NCI-H460 (cell line): ENCODE measurements at regions not wholly inside any gene's neighbourhood (a gene's known extent, or its start where the extent isn't known, plus 50 kb on each side); places are given as distances from the start of the nearest gene placed in this dataset.
"Not testable (repeated sequence)": the region's sequence is repeated elsewhere in the genome, so short reads cannot be mapped to it uniquely, and the experiment has no call there.

ENCODE experiments used
- DNase-seq: peaks from one replicate; pipeline ENCODE4 v3.0.0-alpha.2; 2016; ENCODE audit warnings: low read depth; ENCODE audit errors: extremely low read depth

- DNase-seq, result no peak
Measured at GRCh38 chr4:181855307-181855706, 387.9 kb upstream of the TENM3 start.

GRCh38 chr4:181857471-181857870 lies 385.7 kb upstream of the TENM3 start:
- not testable (repeated sequence) for DNase-seq

- DNase-seq, result no peak
Measured at GRCh38 chr4:181858741-181859140, 384.5 kb upstream of the TENM3 start.

GRCh38 chr4:181859439-181859838 lies 383.8 kb upstream of the TENM3 start:
- no peak for DNase-seq

- DNase-seq, result no peak
Measured at GRCh38 chr4:181860157-181860556, 383.0 kb upstream of the TENM3 start.

GRCh38 chr4:181860668-181861067 lies 382.5 kb upstream of the TENM3 start:
- no peak for DNase-seq

GRCh38 chr4:181863856-181864255 lies 379.3 kb upstream of the TENM3 start:
- no peak for DNase-seq

- DNase-seq, result no peak
Measured at GRCh38 chr4:181870326-181870725, 372.9 kb upstream of the TENM3 start.

- no peak for DNase-seq
Measured at GRCh38 chr4:181874602-181875001, 368.6 kb upstream of the TENM3 start.

GRCh38 chr4:181877329-181877848 lies 365.8 kb upstream of the TENM3 start:
- no peak for DNase-seq

- DNase-seq, result no peak
Measured at GRCh38 chr4:181890031-181890430, 353.2 kb upstream of the TENM3 start.

GRCh38 chr4:181890911-181891310 lies 352.3 kb upstream of the TENM3 start:
- DNase-seq, result no peak

- no peak for DNase-seq
Measured at GRCh38 chr4:181896614-181897013, 346.6 kb upstream of the TENM3 start.

GRCh38 chr4:181897935-181898334 lies 345.3 kb upstream of the TENM3 start:
- no peak for DNase-seq

- DNase-seq, result not testable (repeated sequence)
Measured at GRCh38 chr4:181902404-181902803, 340.8 kb upstream of the TENM3 start.

- DNase-seq, result no peak
Measured at GRCh38 chr4:181905708-181906107, 337.5 kb upstream of the TENM3 start.

GRCh38 chr4:181908168-181908567 lies 335.0 kb upstream of the TENM3 start:
- DNase-seq, result no peak

GRCh38 chr4:181909368-181909767 lies 333.8 kb upstream of the TENM3 start:
- no peak for DNase-seq

- no peak for DNase-seq
Measured at GRCh38 chr4:181911420-181911819, 331.8 kb upstream of the TENM3 start.

- no peak for DNase-seq
Measured at GRCh38 chr4:181933471-181933870, 309.7 kb upstream of the TENM3 start.

GRCh38 chr4:181938631-181939030 lies 304.6 kb upstream of the TENM3 start:
- DNase-seq, result no peak

GRCh38 chr4:181939199-181939945 lies 303.8 kb upstream of the TENM3 start:
- DNase-seq, result no peak

GRCh38 chr4:181944527-181944926 lies 298.7 kb upstream of the TENM3 start:
- no peak for DNase-seq
